GM04503 (cell line): ENCODE measurements at regions not wholly inside any gene's neighbourhood (a gene's known extent, or its start where the extent isn't known, plus 50 kb on each side); places are given as distances from the start of the nearest gene placed in this dataset.
"Not testable (repeated sequence)": the region's sequence is repeated elsewhere in the genome, so short reads cannot be mapped to it uniquely, and the experiment has no call there.

ENCODE experiments used
- DNase-seq: peaks from one replicate; pipeline ENCODE4 v3.0.0-alpha.2; 2012; ENCODE audit warnings: low read depth

DNA sequence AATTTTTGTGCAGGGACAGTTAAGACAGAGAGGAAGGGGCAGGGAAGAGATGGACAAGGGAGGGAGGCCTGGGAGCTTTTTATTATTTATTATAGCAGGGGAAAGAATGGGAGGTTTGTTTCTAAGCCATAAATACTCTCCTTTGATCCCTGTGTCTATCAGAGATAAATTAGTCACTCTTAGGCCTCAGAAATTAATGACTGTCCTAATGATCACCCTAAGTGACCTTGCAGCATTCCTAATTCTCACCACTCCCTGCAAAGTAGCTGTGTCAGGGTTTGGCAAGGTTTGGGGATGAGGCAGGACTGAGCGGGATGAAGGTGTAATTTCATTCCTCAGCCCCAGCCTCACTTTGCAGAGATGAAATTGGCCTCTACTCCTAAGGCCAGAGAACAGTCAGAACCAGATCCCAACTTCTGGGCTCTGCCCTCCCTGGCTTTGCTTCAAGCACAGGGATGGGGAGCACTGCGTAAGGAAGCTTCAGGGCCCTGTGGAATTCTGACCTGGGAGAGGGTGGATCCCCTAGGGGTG lies 95.0 kb downstream of the TMEM17 start:
- DNase-seq = no peak

DNA sequence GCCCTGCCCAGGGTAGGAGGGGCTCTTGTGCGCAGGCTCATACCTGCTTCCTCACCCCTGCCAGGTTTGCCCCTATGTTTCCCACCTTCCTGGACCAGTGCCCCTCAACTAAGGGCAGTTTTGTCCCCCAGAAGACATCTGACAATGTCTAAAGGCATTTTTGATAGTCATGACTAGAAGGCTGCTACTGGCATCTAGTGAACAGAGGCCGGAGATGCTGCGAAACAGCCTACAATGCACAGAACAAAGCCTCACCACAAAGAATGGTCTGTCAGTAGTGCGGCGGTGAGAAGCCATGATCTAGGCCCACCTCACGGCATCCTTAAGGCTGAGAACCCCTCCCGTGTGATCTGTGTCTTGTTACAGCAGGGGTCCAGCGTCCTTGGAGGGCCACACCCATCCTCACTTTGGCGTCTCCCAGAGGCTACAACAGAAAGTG lies 96.0 kb downstream of the TMEM17 start:
- no peak for DNase-seq

DNA sequence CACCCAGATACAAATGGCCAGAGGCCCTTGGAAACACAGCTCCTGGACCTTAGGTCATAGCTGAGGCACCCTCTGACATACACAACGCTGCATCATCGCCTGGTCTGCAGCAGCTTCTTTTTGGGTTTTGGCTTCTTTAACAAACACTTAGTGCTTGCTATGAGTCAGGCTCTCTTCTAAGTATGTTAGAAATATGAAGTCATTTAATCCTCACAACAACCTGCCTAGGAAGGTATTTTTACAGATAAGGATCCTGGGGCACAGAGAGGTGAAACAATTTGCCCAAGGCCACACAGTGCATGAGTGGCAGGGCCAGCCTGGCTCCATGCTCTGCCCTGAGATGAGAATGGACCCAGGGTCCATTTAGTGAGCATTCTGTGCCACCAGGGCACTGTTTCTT lies 96.6 kb downstream of the TMEM17 start:
- DNase-seq = peak; percentile 4

DNA sequence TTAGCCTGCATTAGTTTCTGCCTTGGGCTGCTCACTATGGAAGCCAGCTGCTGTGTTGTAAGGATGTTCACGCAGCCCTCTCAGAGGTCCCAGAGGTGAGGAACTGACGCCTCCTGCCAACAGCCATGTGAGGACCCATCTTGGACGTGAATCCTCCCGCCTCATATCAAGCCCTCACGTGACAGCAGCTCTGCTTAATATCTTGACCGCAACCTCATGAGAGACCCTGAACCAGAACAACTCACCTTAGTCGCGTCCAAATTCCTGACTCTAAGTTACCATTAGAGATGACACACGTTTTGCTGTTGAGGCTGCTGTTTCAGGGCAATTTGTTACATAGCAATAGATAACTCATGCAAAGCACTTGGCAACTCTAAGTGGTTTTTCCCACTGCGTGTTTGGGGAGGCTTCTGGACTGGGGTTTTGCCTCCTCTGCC lies 97.7 kb downstream of the TMEM17 start:
- no peak for DNase-seq

DNA sequence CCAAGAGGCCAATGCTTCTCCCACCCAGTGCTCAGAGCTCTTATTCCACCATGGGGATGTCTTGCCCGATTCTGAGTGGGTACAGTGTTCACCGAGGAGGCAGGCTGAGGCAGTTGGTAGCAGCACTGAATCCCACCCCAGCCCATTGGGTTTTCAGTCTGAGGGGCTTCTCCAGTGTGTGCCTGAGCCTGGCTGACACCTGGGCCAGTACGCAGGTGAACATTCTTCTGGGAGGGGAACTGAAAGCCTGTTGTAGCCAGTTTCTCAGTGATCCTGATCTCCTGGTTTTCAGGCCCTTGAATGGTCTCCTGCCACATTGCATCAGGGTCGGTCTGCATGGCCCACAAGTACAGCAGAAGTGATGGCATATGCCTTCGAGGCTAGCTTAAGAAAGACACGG lies 98.2 kb downstream of the TMEM17 start:
- no peak for DNase-seq

DNA sequence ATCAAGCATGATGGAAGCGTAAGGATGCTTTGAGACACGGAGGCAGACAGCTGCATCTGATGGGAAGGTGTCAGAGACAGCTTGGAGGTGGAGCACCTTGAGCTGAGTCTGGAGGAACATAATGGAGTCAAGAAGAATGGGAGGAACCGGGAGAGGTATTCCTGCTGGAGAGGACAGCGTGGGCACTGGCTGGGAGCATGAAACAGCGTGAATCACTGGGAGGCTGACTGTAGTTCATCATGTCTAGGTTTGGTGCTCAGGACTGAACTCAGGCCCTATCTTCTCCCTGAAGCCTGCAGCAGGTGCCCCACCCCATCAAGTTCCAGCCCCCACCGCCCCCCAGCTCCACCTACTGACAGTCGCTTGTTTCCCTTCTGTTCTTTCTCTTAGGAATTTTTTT lies 98.6 kb downstream of the TMEM17 start:
- no peak for DNase-seq

DNA sequence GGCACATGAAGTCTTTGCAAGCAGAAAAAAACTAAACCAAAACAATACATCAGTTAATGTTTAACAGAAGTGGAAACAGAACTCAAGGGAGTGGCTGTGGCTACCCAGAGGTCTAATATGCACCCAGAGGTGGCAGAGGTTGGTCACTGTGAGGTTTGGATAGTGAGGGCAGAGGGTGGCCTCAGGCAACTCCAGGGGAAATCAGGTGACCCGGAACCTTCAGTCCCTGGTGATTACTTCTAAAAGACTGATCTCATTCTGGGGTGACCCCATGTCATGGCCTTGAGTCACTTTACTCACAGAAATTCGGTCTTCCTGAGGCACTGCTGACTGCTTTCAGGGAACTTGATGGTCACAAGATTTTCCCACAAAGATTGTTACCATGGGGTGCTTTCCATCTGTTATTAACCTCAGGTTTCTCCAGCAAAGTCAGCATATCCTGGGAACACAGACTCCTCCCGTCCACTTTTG lies 99.4 kb downstream of the TMEM17 start:
- no peak for DNase-seq

DNA sequence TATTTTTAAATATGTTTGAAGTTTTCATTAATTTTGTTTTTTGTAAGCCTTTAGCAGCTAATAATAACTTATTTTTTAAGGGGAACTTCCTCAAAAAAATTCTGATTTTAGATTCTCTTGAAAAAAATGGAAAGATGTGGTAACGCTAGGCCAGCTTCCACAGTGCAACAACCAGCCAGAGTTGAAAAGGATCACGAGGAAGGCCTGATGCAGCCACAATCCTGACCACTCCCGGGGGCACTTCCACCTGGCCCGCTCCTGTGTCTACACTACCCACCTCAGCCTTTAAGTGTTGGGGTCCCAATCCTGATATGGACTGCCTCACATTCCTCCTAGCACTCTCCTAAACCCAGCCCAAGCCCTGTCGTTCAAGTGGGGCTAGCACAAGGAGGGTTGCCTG lies 101.1 kb downstream of the TMEM17 start:
- DNase-seq = no peak

DNA sequence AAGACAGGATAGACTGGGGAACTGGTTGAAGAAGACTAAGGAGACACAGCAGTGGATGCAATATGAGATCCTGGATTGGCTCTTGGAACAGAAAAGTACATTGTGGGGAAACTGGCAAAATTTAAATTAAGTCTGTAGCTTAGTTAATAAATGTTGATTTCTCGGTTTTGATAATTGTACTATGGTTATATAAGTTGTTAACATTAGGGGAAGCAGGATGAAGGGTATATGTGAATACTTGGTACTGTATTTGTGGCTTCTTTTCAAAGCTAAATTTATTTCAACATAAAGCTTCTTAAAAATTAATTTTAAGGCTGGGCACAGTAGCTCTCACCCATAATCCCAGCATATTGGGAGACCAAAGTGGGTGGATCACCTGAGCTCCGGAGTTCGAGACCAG lies 103.8 kb downstream of the TMEM17 start:
- DNase-seq = no peak

DNA sequence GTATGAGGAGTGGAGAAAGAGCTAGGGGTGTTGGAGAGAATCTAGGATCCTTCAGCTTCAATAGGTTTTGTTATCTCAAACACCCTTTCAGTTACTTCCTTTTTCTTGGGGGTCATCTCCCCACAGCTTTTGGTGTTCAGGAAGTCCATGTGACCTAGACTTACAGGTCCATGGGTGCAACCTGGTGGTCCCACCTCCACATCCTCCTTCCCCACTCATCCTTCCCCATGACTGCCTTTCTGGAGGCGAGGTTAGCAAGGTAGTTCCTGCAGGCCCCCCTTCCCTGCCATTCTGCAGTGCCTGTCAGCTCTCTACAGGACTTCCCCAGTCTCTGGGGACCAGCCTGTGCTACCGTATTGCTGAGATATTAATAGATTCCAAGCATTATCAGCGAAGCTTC lies 107.6 kb downstream of the TMEM17 start:
- DNase-seq = no peak

DNA sequence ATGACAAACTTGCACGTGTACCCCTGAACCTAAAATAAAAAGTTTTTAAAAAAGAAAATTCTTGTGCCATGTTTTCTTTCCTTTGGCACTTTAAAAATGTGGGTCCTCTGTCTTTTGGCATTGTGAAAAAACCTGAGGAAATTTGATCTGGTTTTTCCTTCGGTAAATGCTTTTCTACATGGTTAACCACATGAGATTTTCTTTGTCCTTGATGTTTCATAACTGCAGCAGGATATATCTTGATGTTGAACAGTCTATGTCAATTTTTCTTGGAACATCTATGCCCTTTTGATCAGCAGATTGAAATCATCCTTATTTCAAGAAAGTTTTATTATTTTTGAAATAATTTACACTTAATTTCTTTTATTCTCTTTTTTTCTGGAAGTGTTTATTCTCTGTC lies 109.1 kb downstream of the TMEM17 start:
- DNase-seq = no peak

DNA sequence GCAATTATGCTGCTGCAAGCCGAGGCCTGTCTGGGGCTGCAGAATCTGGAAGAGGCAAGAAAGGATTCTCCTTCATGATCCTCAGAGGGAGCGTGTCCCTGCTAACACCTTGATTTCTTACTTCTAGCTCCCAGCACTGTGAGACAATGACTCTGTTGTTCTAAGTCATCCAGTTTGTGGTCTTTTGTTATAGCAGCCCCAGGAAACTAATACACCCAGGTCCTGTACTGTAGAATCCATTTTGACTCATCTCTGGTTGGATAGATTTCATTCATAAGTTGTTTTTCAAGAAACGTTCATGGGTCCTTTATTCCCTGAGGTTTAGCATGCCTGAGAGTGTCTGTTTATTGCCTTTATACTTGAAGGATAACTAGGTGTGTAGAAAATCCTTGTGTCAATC lies 112.7 kb downstream of the TMEM17 start:
- DNase-seq = no peak

DNA sequence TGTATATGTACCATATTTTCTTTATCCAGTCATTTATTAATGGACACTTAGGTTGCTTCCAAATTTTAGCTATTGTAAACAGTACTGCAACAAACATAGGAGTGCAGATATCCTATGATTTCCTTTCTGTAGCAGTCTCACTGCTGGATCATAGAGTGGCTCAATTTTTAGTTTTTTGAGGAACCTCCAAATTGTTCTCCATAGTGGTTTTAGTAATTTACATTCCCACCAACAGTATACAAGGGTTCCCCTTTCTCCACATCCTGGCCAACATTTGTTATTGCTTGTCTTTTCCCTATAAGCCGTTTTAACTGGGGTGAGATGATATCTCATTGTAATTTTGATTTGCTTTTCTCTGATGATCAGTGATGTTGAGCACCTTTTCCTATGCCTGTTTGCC lies 114.3 kb downstream of the TMEM17 start:
- DNase-seq = no peak

DNA sequence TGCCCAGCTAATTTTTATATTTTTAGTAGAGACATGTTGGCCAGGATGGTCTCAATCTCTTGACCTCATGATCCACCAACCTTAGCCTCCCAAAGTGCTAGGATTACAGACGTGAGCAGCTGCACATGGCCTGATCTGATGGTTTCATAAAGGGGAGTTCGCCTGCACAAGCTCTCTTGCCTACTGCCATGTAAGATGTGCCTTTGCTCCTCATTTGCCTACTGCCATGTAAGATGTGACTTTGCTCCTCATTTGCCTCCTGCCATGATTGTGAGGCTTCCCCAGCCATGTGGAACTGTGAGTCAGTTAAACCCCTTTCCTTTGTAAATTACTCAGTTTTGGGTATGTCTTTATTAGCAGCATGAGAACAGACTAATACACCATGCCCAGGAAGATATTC lies 119.6 kb downstream of the TMEM17 start:
- DNase-seq = not testable (repeated sequence)

DNA sequence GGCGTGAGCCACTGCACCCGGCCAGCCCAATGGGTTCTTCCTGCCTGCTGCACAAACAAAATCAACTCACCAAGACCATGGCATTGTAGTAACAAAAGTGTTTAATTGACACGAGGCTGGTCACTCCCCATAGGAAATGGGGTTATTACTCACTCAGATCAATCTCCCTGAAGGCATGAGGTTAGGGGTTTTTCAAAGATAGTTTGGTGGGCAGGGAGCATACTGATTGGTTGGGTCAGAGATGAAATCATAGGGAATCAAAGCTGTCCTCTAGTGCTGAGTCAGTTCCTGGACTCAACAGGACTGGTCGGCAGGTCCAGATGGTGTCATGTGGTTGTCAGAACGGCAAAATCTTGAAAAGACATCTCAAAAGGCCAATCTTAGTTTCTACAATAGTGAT lies 122.1 kb downstream of the TMEM17 start:
- no peak for DNase-seq

DNA sequence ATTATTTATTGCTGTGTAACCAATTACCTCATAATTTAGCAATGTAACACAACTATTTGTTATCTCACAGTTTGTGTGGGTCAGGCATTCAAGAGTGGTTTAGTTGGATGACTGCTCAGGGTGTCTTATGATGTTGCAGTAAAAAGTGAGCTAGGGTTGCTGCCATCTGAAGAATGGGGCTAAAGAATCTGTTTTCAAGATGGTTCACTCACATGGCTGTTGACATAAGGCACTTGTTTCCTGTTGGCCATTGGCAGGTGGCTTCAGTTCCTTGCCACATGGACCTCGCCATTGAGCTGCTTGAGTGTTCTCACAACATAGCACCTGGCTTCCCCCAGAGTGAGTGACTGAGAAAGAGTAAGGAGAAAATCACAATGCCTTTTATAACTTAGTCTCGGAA lies 123.2 kb downstream of the TMEM17 start:
- DNase-seq = no peak

DNA sequence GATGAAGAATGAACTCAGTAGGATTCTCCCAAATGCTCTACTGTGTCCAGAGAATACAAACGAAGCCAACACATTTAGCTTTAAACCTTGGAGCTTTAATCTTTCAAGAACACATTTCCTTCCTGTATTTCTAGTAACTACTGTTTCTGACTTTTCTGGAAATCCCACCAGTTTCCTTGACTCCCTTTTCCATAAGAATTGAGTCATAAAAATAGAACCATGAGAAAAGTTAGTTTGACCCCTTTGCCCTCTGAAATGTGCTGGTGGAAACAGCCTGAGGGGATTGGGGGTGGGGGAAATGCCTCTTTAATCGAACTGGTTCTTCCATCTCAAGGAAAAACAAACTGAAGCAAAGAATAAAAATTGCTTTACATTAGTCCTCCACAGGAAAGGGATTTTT lies 123.9 kb downstream of the TMEM17 start:
- DNase-seq = no peak

DNA sequence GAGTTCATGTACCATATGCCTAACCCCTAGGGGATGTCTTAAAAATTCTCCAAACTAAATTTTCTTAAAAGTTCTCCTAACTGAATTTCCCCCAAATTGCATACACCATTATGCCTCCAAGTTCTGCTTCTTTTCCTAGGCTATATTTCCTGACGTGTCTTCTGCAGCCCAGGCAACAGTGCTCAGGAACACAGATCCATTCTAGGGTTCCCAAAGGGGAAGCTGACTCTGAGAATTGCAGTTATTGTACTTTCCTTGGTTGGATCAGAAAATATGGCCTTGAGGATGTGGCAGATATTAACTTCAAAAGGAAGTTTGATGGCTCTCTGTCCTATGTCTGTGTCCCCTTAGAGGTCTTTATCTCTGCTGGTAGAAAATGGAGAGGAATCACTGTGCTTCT lies 124.3 kb downstream of the TMEM17 start:
- DNase-seq = no peak

DNA sequence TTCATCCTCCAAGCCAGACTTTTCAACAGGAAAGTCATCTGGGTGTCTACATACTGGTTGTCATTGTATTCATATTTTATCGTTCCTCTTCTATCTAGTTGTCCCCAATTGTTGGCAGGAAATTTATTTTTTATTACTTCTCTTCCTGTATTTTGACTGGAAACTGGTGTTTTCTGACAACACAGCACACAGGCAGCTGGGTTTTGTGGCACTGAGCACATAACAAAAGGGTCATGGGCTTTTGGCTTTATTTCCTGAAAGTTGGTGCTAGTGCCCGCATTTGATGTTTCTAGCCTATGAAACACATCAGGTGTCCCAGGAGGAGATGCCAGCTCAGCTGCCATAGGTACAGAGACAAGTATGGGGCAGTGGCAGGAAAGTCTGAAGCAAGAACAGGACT lies 126.4 kb downstream of the TMEM17 start:
- no peak for DNase-seq

DNA sequence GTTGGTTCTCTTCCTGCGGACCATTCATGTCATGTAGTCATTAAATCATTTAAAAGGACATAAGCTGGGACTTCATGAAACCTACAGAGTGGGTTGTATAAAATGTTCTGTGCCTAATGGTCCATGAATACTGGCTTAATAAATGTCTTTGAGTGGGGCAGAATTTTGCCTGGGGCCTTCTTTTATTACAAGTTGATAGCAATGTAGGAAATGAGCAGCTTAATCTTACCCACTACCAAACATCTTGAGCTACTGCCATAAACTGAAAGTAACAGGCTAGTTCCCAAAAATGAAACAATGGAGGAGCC lies 130.9 kb downstream of the TMEM17 start:
- DNase-seq = no peak

DNA sequence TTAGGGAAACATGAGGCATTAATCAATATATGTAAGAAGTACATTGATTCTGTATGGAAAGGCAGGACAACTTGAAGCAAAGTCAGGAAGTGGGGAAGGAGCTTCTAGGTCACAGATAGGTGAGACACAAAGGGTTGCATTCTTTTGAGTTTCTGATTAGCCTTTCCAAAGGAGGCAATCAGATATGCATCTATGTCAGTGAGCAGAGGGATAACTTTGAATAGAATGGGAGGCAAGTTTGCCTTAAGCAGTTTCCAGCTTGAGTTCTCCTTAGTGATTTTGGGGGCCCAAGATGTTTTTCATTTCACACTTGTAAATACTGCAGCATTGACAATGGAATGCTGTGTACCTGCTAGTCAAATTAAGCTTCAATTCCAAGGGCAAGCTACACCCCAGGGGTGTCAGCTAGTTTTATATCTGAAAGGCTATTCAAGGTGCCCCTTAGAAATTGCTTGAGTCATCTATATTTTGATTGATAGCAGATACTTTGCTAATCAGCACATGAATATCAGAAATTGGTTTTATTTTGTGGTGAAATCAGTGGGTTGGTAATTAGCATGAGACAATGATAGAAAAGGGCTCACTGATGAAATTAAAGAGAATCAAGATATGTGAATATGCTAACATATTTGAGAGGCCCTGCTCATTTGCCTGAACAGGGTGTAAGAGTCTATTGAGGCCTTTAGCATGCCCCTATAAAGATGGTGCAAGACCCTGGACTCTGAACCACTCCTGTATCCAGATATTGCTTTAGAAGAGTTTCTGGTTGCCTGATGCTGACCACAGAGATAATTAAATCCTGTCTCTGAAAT lies 131.5 kb downstream of the TMEM17 start:
- DNase-seq = no peak

DNA sequence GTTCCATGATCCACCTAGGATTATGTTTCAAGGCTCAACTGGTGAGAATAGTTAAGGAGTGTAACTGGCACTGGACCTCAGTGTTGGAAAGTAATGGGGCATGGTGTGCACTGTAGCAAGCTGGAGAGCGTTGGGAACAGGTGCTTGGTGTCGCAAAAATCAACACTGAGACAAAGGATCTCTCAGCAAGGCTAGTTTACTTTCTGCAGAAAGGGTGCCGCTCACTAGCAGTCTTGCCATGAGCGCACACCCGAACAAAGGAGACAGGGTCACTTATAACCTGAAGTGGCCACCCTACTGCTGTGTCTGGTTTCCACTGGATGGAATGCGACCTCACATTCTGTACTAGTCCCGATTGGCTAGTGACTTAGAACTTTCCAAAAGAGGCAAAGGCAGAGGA lies 133.2 kb downstream of the TMEM17 start:
- DNase-seq = no peak

DNA sequence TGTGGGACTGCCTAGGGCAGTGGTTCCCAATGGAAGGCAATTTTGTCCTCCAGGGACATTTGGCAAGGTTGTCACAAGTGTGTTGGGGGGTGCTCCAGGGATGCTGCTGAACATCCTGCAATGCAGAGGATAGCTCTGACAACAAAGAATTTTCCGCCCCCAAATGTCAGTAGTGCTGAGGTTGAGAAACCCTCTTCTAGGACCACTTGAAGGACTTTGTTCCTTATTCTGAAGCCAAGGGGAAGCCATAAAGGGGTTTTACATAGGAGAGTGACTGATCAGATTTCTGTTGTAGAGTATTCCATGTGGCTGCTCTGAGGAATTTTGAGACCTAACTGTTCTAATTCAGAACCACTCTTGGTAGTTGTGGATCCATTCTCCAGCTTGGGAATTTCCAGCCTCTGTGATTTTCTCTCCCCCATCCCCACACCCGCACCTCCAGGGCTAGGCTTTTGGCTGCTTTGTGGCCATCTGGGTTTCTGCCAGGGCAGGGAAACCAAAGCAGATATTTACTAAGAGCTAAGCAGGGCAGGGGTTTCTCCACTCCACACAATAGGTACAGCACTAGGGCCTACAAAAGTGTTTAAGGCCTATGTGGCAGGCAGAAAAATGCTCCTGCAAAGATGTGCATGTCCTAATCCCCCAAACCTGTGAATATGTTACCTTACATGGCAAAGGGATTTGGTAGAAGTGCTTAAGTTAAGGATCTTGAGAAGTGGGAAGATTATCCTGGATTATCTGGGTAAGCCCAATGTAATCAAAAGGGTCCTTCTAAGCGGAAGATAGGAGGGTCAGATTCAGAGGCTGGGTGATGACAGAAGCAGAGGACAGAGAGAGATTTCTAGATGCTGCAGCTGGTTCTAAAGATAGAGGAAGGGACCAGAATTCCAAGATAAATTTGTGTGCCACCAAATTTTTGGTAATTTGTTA lies 135.4 kb downstream of the TMEM17 start:
- DNase-seq = no peak
